ENCODE measurements at regions not wholly inside any gene's neighbourhood (a gene's known extent, or its start where the extent isn't known, plus 50 kb on each side); places are given as distances from the start of the nearest gene placed in this dataset.

- no TSS peak for BruUV-seq (replicated peaks)
- no peaks in the 10 kb centered on the region for H3K4me1 ChIP-seq (ENCODE audit: control insufficient read depth, insufficient read depth, low read length)
- H3K9me3 ChIP-seq (ENCODE audit: control insufficient read depth, insufficient read depth, low read length), result peaks cover 12% of the 10 kb centered on the region; the same call in 1 of the 2 replicates
- CTCF ChIA-PET, result no interaction called here
- H3K18ac ChIP-seq (ENCODE audit: low read depth, low read length), result no peak overlapping the region
- H4K91ac ChIP-seq (ENCODE audit: insufficient read depth, low read depth, low read length), result no peak overlapping the region
- H2AK5ac ChIP-seq (ENCODE audit: low read depth, low read length), result no peak overlapping the region
- no peaks in the 10 kb centered on the region for H3K27me3 ChIP-seq (ENCODE audit: control insufficient read depth, insufficient read depth, low read length)
- dilution Hi-C loops (cut with HindIII; ENCODE audit: low sequenced_read_pairs, unreplicated experiment) (no loop called here), intact Hi-C loops (cut with micrococcal nuclease) (no loop called here), in situ Hi-C loops (cut with MboI; ENCODE audit: low sequenced_read_pairs) (no loop called here)
- no peak overlapping the region for H2AFZ ChIP-seq (replicated peaks; ENCODE audit: low read length, poor library complexity)
- no peak overlapping the region for H3K4ac ChIP-seq (ENCODE audit: low read depth, low read length)
- TF ChIP-seq CHD1 (IDR thresholded peaks at IDR 0.05; ENCODE audit: low read depth, low read length) (no peak), ELK1 (IDR thresholded peaks at IDR 0.05; ENCODE audit: borderline replicate concordance, low read depth, low read length) (no peak), BHLHE40 (IDR thresholded peaks at IDR 0.05; ENCODE audit: low read depth, low read length) (no peak), MAZ (IDR thresholded peaks at IDR 0.05; ENCODE audit: borderline replicate concordance, low read depth, low read length) (no peak), CTCF (conservative IDR thresholded peaks at IDR 0.05; ENCODE audit: low read depth, low read length) (no peak), RFX5 (IDR thresholded peaks at IDR 0.05; ENCODE audit: low read depth, low read length) (no peak), POLR2A (IDR thresholded peaks at IDR 0.05; ENCODE audit: low read depth, low read length) (no peak)
- no peak overlapping the region for H2BK5ac ChIP-seq (ENCODE audit: low read depth, low read length, poor library complexity, severe bottlenecking)
- H3K9me1 ChIP-seq (ENCODE audit: insufficient read depth, low read length), result no peaks in the 10 kb centered on the region
- no peaks in the 10 kb centered on the region for H3K36me3 ChIP-seq (ENCODE audit: control insufficient read depth, insufficient read depth, low read length)
- no peaks in the 10 kb centered on the region for H4K20me1 ChIP-seq (ENCODE audit: insufficient read depth, low read length)
- no peak overlapping the region for H3K27ac ChIP-seq (ENCODE audit: insufficient read depth, low read length)
- no peak for DNase-seq
- no peak for ATAC-seq (ENCODE audit: low read depth)
- H3K4me3 ChIP-seq (ENCODE audit: insufficient read depth, low read depth, low read length), result no peak overlapping the region
- no peak overlapping the region for H3K4me2 ChIP-seq (ENCODE audit: low read depth, low read length)
- no CpG with 5 or more reads among the region's 1 CpG for WGBS, 2 experiments (ENCODE audit: extremely low coverage in 2 of 2, insufficient read length in 1 of 2)
- H2BK120ac ChIP-seq (ENCODE audit: low read depth, low read length), result no peak overlapping the region
- H2AK9ac ChIP-seq (replicated peaks; ENCODE audit: low read depth, low read length, poor library complexity), result no peak overlapping the region
- H3K79me1 ChIP-seq (ENCODE audit: low read depth in 1 of 2, low read length in 2 of 2), result no peaks in the 10 kb centered on the region
- H4K8ac ChIP-seq (ENCODE audit: low read depth in 2 of 2, low read length in 2 of 2), result no peak overlapping the region
- H3K9ac ChIP-seq (ENCODE audit: low read depth, low read length), result no peak overlapping the region
- H4K5ac ChIP-seq (ENCODE audit: low read depth, low read length), result no peak overlapping the region
- H2BK20ac ChIP-seq (ENCODE audit: low read depth, low read length), result no peak overlapping the region
- POLR2A ChIA-PET (ENCODE audit: unreplicated experiment), result no interaction called here
- H3K56ac ChIP-seq (ENCODE audit: extremely low read depth, insufficient read depth, low read length), result no peak overlapping the region
- no peak overlapping the region for H2BK15ac ChIP-seq (ENCODE audit: low read depth, low read length)
- H3K14ac ChIP-seq (replicated peaks; ENCODE audit: low read depth, low read length), result no peak overlapping the region
- no peak overlapping the region for H3K23ac ChIP-seq (ENCODE audit: low read depth, low read length)
These were observed 233.3 kb downstream of the CDH9 start for GRCh38 chr5:26805076-26805475.

All from IMR-90 (cell line).